HCT116 (cell line): ENCODE measurements at regions not wholly inside any gene's neighbourhood (a gene's known extent, or its start where the extent isn't known, plus 50 kb on each side); places are given as distances from the start of the nearest gene placed in this dataset.

Experiments used
- ATAC-seq: fragments of 200-7000 bp; cut with Tn5 transposase; 2 replicates; pipeline ENCODE4 v1.9.1; 2020; ENCODE audit warnings: mild to moderate bottlenecking, moderate library complexity
- BruUV-seq: library from RNA; stranded (reverse); fragments of 400-500 nt; replicated peaks from 2 replicates; lab custom pipeline; 2021; lab: Mats Ljungman, UMichigan
- CTCF ChIA-PET: fragments of 300-600 bp; sonication (Branson Sonifier 250); formaldehyde crosslinking; loops from one replicate; lab custom pipeline; 2021; ENCODE audit warnings: antibody characterized with exemption; lab: Charles Lee
- POLR2A ChIA-PET: fragments of 300-600, 350-600 bp; sonication (Branson Sonifier 250); formaldehyde crosslinking; loops from one replicate; lab custom pipeline; 2021; ENCODE audit warnings: antibody characterized with exemption; lab: Charles Lee
- RAD21 ChIA-PET, 2 experiments: fragments of 300-600 bp; sonication (Branson Sonifier 250); formaldehyde crosslinking; loops; one replicate each; lab custom pipeline; 2023; ENCODE audit warnings: low total read pairs in 2 of 2; ENCODE audit not compliant: uncharacterized antibody in 2 of 2, unreplicated experiment in 2 of 2, low non-redundant PET in 1 of 2; lab: Charles Lee
- DNase-seq: peaks from one replicate; pipeline ENCODE4 v3.0.0-alpha.2; 2010; ENCODE audit warnings: low read depth, low spot score
- H2AFZ ChIP-seq: fragments of 200-600 bp; shearing (Covaris generic), sonication (generic); 2 replicates; pipeline ENCODE4 v1.6.1; 2017; ENCODE audit warnings: low read depth, mixed run types, mixed read lengths, antibody characterized with exemption, low read length; ENCODE audit not compliant: poor library complexity, severe bottlenecking
- H3K27ac ChIP-seq: 2 replicates; pipeline ENCODE4 v1.5.1; 2012; ENCODE audit warnings: low read depth, low read length
- H3K27me3 ChIP-seq: fragments of 200-600 bp; sonication (generic); 2 replicates; pipeline ENCODE4 v1.6.1; 2016; ENCODE audit warnings: mixed run types, low read length, mixed read lengths; ENCODE audit not compliant: insufficient read depth
- H3K36me3 ChIP-seq, 2 experiments: fragments of 200-500 bp in 1 of 2; fragments of 200-600 bp in 1 of 2; sonication (Bioruptor generic) in 1 of 2; sonication (generic) in 1 of 2; 2 replicates each; pipeline versions ENCODE4 v1.5.1 to v1.6.1; 2014 to 2016; ENCODE audit warnings: low read length in 2 of 2, inconsistent platforms in 1 of 2, mixed read lengths in 1 of 2, mixed run types in 1 of 2; ENCODE audit not compliant: insufficient read depth in 2 of 2, control insufficient read depth in 1 of 2
- H3K4me1 ChIP-seq, 2 experiments: fragments of 200-600 bp in 1 of 2; sonication (generic) in 1 of 2; 2 replicates each; pipeline versions ENCODE4 v1.5.1 to v1.6.1; 2012 to 2017; ENCODE audit warnings: low read length in 2 of 2, inconsistent platforms in 1 of 2, mild to moderate bottlenecking in 1 of 2, mixed read lengths in 1 of 2, mixed run types in 1 of 2, moderate library complexity in 1 of 2; ENCODE audit not compliant: insufficient read depth in 2 of 2, control insufficient read depth in 1 of 2
- H3K4me2 ChIP-seq: fragments of 200-600 bp; sonication (generic); 2 replicates; pipeline ENCODE4 v1.6.1; 2017; ENCODE audit warnings: mixed run types, low read length, mixed read lengths
- H3K4me3 ChIP-seq, 2 experiments: fragments of 200-600 bp in 1 of 2; sonication (generic) in 1 of 2; replicated peaks in 1 of 2; 2 replicates each; pipeline ENCODE4 v1.5.1; 2011 to 2016; ENCODE audit warnings: low read length in 2 of 2, control low read depth in 1 of 2, low read depth in 1 of 2, mild to moderate bottlenecking in 1 of 2, mixed read lengths in 1 of 2, mixed run types in 1 of 2
- H3K79me2 ChIP-seq: fragments of 200-600 bp; sonication (generic); 2 replicates; pipeline ENCODE4 v1.6.1; 2017; ENCODE audit warnings: mild to moderate bottlenecking, mixed run types, low read length, moderate library complexity, mixed read lengths; ENCODE audit not compliant: insufficient read depth
- H3K9ac ChIP-seq: fragments of 200-600 bp; sonication (generic); 2 replicates; pipeline ENCODE4 v1.6.1; 2016; ENCODE audit warnings: low read length, mixed read lengths
- H3K9me2 ChIP-seq: fragments of 200-600 bp; sonication (generic), shearing (Covaris generic); 2 replicates; pipeline ENCODE4 v1.6.1; 2017; ENCODE audit warnings: mixed run types, mild to moderate bottlenecking, moderate library complexity; ENCODE audit not compliant: insufficient read depth
- H3K9me3 ChIP-seq, 2 experiments: fragments of 200-500 bp in 1 of 2; fragments of 200-600 bp in 1 of 2; sonication (Bioruptor generic) in 1 of 2; sonication (generic) in 1 of 2; 2 replicates each; pipeline ENCODE4 v1.6.1; 2014 to 2017; ENCODE audit warnings: low read length in 2 of 2, mixed read lengths in 2 of 2, inconsistent platforms in 1 of 2, low read depth in 1 of 2, mild to moderate bottlenecking in 1 of 2, mixed run types in 1 of 2, moderate library complexity in 1 of 2; ENCODE audit not compliant: control insufficient read depth in 1 of 2, insufficient read depth in 1 of 2
- H4K20me1 ChIP-seq: fragments of 200-600 bp; sonication (generic), shearing (Covaris generic); 2 replicates; pipeline ENCODE4 v1.6.1; 2017; ENCODE audit warnings: mixed run types, mild to moderate bottlenecking, moderate library complexity; ENCODE audit not compliant: insufficient read depth
- CBX3 ChIP-seq: IDR thresholded peaks from 2 replicates; pipeline ENCODE4 v1.6.1; 2012; ENCODE audit warnings: low read depth
- CEBPB ChIP-seq: IDR thresholded peaks from 2 replicates; pipeline ENCODE4 v1.6.1; 2012; ENCODE audit warnings: low read depth
- EZH2 ChIP-seq: fragments of 200-600 bp; sonication (generic); IDR thresholded peaks from 2 replicates; pipeline ENCODE4 v1.6.1; 2017; ENCODE audit warnings: antibody characterized with exemption, mixed run types
- EZH2phosphoT487 ChIP-seq: fragments of 200-600 bp; IDR thresholded peaks from 2 replicates; pipeline ENCODE4 v1.6.1; 2018; ENCODE audit warnings: antibody characterized with exemption, borderline replicate concordance
- FOSL1 ChIP-seq: IDR thresholded peaks from 2 replicates; pipeline ENCODE4 v1.6.1; 2012; ENCODE audit warnings: low read depth
- JUND ChIP-seq: IDR thresholded peaks from 2 replicates; pipeline ENCODE4 v1.6.1; 2012
- POLR2A ChIP-seq: IDR thresholded peaks from 2 replicates; pipeline ENCODE4 v1.7.0; 2011; ENCODE audit warnings: borderline replicate concordance; ENCODE audit not compliant: insufficient read depth, insufficient read length; ENCODE audit errors: extremely low read depth
- RAD21 ChIP-seq: IDR thresholded peaks from 2 replicates; pipeline ENCODE4 v1.6.1; 2012; ENCODE audit warnings: low read depth, mild to moderate bottlenecking
- REST ChIP-seq: IDR thresholded peaks from 2 replicates; pipeline ENCODE4 v1.6.1; 2012; ENCODE audit warnings: low read depth
- SIN3A ChIP-seq: IDR thresholded peaks from 2 replicates; pipeline ENCODE4 v1.6.1; 2012; ENCODE audit warnings: low read depth
- SRF ChIP-seq: IDR thresholded peaks from 2 replicates; pipeline ENCODE4 v1.6.1; 2012; ENCODE audit warnings: low read depth
- ZBTB33 ChIP-seq: IDR thresholded peaks from 2 replicates; pipeline ENCODE4 v1.6.1; 2011; ENCODE audit warnings: mild to moderate bottlenecking, low read length, moderate library complexity; ENCODE audit not compliant: insufficient replicate concordance; ENCODE audit errors: extremely low read depth
- intact Hi-C: fragments of 100-400 bp; cut with micrococcal nuclease; formaldehyde crosslinking; loops from 2 replicates; pipeline ENCODE4 v1.10.0; 2022

- TF ChIP-seq SRF (no peak), CEBPB (no peak), ZBTB33 (no peak), CBX3 (no peak)
Observed at GRCh38 chr5:125551797-125552196, 805.4 kb upstream of the ZNF608 start (continued).

- Histone ChIP-seq H3K9me2 (no peaks in the 10 kb centered on the region), H3K36me3 (no peaks in the 10 kb centered on the region), H3K27me3 (no peaks in the 10 kb centered on the region), H3K4me2 (no peak overlapping the region), H3K9ac (no peak overlapping the region), H3K4me1 (no peaks in the 10 kb centered on the region), H3K27ac (no peak overlapping the region), H3K9me3 (no peaks in the 10 kb centered on the region), H4K20me1 (no peaks in the 10 kb centered on the region), H3K4me3 (no peak overlapping the region), H2AFZ (no peak overlapping the region), H3K79me2 (no peaks in the 10 kb centered on the region)
- DNase-seq (no peak), ATAC-seq (no peak)
- no peak for TF ChIP-seq EZH2phosphoT487
- no peak for TF ChIP-seq EZH2
- TF ChIP-seq JUND, result no peak
- no peak for TF ChIP-seq REST
- no peak for TF ChIP-seq RAD21
- TF ChIP-seq POLR2A, result no peak
- no peak for TF ChIP-seq SIN3A
- no peak for TF ChIP-seq SRF
- no peak for TF ChIP-seq FOSL1
- ChIA-PET RAD21 (no interaction called here), POLR2A (no interaction called here), CTCF (no interaction called here)
- intact Hi-C loops, result no loop called here
- no TSS peak for BruUV-seq
Observed at GRCh38 chr5:125552486-125552885, 806.0 kb upstream of the ZNF608 start.
